RWPE1 (cell line): ENCODE measurements at regions not wholly inside any gene's neighbourhood (a gene's known extent, or its start where the extent isn't known, plus 50 kb on each side); places are given as distances from the start of the nearest gene placed in this dataset.

Source experiments
- CTCF ChIA-PET: fragments of 350-600 bp; sonication (Branson Sonifier 250); formaldehyde crosslinking; extraction: SDS; loops from one replicate; lab custom pipeline; 2021; lab: Yijun Ruan, JAX
- POLR2A ChIA-PET: fragments of 400-600 bp; formaldehyde crosslinking; extraction: SDS; loops from one replicate; lab custom pipeline; 2020; ENCODE audit warnings: antibody characterized with exemption; ENCODE audit not compliant: low non-redundant PET; lab: Yijun Ruan, JAX
- DNase-seq: peaks from one replicate; pipeline ENCODE4 v3.0.0; 2012; ENCODE audit warnings: low spot score
- H3K27ac ChIP-seq: fragments of 450-650 bp; 2 replicates; pipeline ENCODE4 v1.5.1; 2017
- CTCF ChIP-seq: fragments of 450-650 bp; conservative IDR thresholded peaks from 2 replicates; pipeline ENCODE4 v1.5.1; 2017; ENCODE audit warnings: low read depth, mild to moderate bottlenecking

- no peak for DNase-seq
- TF ChIP-seq CTCF: no peak
- no peak overlapping the region for H3K27ac ChIP-seq
- ChIA-PET POLR2A (no interaction called here), CTCF (no interaction called here)
Measured at GRCh38 chr14:104375551-104376201, 203.9 kb upstream of the C14orf180 start.

DNA sequence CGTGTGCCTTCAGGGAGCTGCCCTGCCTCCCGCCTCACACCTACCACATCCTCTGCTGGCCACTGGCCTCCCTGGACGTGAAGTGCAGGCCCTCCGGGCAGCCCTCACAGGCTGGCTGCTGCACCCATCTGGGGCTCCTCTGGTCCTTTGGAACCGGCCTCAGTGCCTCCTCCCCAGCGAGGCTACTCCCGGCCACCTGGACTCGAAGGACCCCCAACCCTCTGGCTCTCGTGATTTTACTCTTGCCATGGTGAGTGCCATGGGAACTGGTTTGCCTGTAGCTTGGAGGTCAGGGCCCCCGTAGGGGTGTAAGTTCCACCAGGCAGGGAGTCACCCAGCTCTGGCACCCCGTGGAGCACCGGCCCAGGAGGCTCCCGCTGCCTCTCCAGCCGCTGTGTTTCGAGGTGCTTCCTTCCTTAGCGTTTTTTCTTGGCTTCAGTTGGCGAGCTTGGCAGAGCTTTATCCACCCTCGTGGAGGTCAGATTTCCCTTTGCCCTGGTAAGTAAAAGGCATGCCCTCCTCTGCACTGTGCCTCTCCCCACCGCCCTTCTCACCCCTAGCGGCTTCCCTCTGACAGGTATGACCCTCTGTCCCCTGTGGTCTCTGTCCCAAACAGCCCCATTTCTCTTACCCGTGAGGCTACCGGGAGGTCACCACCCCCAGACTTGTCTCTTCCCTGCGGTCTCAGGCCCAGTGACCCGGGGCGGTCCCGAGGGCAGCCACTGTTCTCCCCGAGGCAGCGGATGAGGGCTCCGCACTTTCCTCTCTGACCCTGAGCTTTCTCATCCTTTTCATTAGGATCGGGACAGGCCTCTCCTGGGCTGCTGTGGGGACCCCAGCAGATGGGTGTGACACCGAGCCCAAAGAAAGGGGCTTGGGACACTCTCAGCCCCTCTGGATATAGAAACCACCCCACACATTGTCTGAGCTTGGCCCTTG, 203.1 kb upstream of the C14orf180 start:
- no peak for TF ChIP-seq CTCF
- ChIA-PET CTCF (no interaction called here), POLR2A (no interaction called here)
- no peak for DNase-seq
- no peak overlapping the region for H3K27ac ChIP-seq

GRCh38 chr14:104377256-104377655, 202.3 kb upstream of the C14orf180 start:
- H3K27ac ChIP-seq: no peak overlapping the region
- POLR2A ChIA-PET: no interaction called here
- no peak for DNase-seq
- TF ChIP-seq CTCF: no peak
- CTCF ChIA-PET: no interaction called here

GRCh38 chr14:104378698-104379113, 200.9 kb upstream of the C14orf180 start:
- H3K27ac ChIP-seq: no peak overlapping the region
- ChIA-PET POLR2A (no interaction called here), CTCF (interaction anchor here (0.6 kb wide), 1 partner anchor 351 kb away, joined by 3 read pairs; no protein-coding TSS in a partner anchor)
- no peak for DNase-seq
- TF ChIP-seq CTCF: no peak

- POLR2A ChIA-PET: no interaction called here
Measured at GRCh38 chr14:104382361-104383087, 197.0 kb upstream of the C14orf180 start.

More at GRCh38 chr14:104382361-104383087, 197.0 kb upstream of the C14orf180 start:
- no peak for TF ChIP-seq CTCF
- CTCF ChIA-PET: no interaction called here
- no peak overlapping the region for H3K27ac ChIP-seq
- DNase-seq: no peak
